Osteocyte (in vitro differentiated cells): ENCODE measurements at regions not wholly inside any gene's neighbourhood (a gene's known extent, or its start where the extent isn't known, plus 50 kb on each side); places are given as distances from the start of the nearest gene placed in this dataset.

Experiments
- DNase-seq: peaks from one replicate; pipeline ENCODE4 v3.0.0; 2021; ENCODE audit warnings: mixed read lengths; ENCODE audit not compliant: unreplicated experiment; ENCODE audit errors: extremely low spot score
- H3K27ac Mint-ChIP-seq: one replicate; pipeline ENCODE4 v1.8.0; 2021; ENCODE audit warnings: mild to moderate bottlenecking, mixed read lengths; ENCODE audit not compliant: unreplicated experiment
- H3K27me3 Mint-ChIP-seq: one replicate; pipeline ENCODE4 v1.8.0; 2021; ENCODE audit warnings: mixed read lengths; ENCODE audit not compliant: unreplicated experiment
- H3K36me3 Mint-ChIP-seq: one replicate; pipeline ENCODE4 v1.8.0; 2021; ENCODE audit warnings: mixed read lengths; ENCODE audit not compliant: unreplicated experiment
- H3K4me1 Mint-ChIP-seq: one replicate; pipeline ENCODE4 v1.8.0; 2021; ENCODE audit warnings: mixed read lengths; ENCODE audit not compliant: unreplicated experiment
- H3K4me3 Mint-ChIP-seq: one replicate; pipeline ENCODE4 v1.8.0; 2021; ENCODE audit warnings: mild to moderate bottlenecking, moderate library complexity, mixed read lengths; ENCODE audit not compliant: unreplicated experiment
- H3K9me3 Mint-ChIP-seq: one replicate; pipeline ENCODE4 v1.8.0; 2021; ENCODE audit warnings: mixed read lengths; ENCODE audit not compliant: unreplicated experiment
- TF ChIP-seq, protein P1 (sequence below): fragments of 200-600 bp; sonication (generic); IDR thresholded peaks from 2 replicates; pipeline ENCODE4 v1.5.0; 2021; ENCODE audit warnings: antibody characterized with exemption, mild to moderate bottlenecking, moderate library complexity

DNA sequence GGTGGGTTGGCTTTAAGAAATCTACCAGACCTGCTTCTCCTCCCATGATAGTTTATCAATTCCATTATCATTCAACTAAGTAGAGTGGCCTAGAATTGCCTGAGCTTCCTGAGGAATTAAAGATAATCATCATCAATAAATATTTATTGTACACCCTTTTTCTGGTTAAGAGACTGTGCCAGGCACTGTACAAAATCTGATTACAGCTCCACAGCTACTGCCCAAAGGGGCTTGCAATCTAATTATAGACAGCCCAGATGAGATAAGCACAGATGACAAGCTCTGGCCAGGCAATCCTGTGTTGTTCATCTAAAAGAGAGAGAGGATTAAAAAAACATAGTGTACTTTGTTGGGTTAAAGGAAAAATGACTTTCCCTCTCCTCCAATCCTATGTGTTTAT, 586.4 kb downstream of the GATA3 start:
- TF ChIP-seq, protein P1, sequence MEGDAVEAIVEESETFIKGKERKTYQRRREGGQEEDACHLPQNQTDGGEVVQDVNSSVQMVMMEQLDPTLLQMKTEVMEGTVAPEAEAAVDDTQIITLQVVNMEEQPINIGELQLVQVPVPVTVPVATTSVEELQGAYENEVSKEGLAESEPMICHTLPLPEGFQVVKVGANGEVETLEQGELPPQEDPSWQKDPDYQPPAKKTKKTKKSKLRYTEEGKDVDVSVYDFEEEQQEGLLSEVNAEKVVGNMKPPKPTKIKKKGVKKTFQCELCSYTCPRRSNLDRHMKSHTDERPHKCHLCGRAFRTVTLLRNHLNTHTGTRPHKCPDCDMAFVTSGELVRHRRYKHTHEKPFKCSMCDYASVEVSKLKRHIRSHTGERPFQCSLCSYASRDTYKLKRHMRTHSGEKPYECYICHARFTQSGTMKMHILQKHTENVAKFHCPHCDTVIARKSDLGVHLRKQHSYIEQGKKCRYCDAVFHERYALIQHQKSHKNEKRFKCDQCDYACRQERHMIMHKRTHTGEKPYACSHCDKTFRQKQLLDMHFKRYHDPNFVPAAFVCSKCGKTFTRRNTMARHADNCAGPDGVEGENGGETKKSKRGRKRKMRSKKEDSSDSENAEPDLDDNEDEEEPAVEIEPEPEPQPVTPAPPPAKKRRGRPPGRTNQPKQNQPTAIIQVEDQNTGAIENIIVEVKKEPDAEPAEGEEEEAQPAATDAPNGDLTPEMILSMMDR = no peak
- peaks cover 42% of the 10 kb centered on the region for H3K9me3 Mint-ChIP-seq

DNA sequence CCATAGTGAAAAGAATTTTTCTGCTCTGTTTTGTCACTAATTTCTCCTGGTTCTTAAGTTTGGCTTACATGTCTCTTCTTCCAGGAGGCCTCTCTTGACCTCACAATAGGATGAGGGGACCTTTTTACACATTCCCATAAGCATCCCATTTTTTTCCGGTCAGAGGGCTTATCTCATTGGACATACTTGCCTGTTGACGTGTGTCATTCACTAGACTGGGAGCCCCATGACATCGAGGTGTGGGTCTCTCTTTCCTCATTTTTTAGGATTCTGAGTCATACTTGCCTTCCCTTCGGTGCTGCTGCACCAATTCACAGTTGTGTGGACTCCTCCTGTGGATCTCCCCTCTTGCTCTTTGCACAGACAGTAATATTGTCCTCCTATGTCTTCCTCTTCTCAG, 601.8 kb downstream of the GATA3 start:
- H3K27me3 Mint-ChIP-seq = no peaks in the 10 kb centered on the region
- H3K36me3 Mint-ChIP-seq = no peaks in the 10 kb centered on the region
- TF ChIP-seq, protein P1 = no peak
- peaks cover 27% of the 10 kb centered on the region for H3K9me3 Mint-ChIP-seq
- H3K4me1 Mint-ChIP-seq = no peaks in the 10 kb centered on the region
- H3K27ac Mint-ChIP-seq = no peak overlapping the region
- H3K4me3 Mint-ChIP-seq = no peak overlapping the region
- DNase-seq = no peak

More for the DNA sequence above, 586.4 kb downstream of the GATA3 start:
- H3K4me1 Mint-ChIP-seq = no peaks in the 10 kb centered on the region
- no peak for DNase-seq
- H3K27me3 Mint-ChIP-seq = no peaks in the 10 kb centered on the region
- H3K27ac Mint-ChIP-seq = no peak overlapping the region
- H3K4me3 Mint-ChIP-seq = no peak overlapping the region
- no peaks in the 10 kb centered on the region for H3K36me3 Mint-ChIP-seq

DNA sequence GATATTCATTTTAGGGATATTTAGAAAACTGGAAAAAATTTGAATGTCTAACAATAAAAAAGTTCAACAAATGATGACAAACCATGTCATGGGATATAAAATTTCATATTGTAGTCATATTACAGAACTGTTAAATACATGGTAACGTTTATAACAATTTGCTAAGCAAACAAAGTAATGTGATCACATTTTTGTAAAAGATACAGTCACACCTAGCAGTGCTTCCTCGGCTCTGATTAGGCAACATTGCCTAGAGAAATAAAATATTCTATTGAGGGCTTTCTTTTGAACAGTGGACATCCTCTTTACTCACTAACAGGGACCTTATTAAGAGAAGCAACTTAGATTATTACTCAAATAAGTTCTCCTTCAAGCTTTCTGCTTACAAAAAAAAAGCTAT, 605.5 kb downstream of the GATA3 start:
- Mint-ChIP-seq H3K27ac (no peak overlapping the region), H3K4me1 (no peaks in the 10 kb centered on the region), H3K27me3 (no peaks in the 10 kb centered on the region), H3K4me3 (no peak overlapping the region), H3K36me3 (no peaks in the 10 kb centered on the region), H3K9me3 (peaks cover 10% of the 10 kb centered on the region)
- DNase-seq = no peak
- TF ChIP-seq, protein P1 = no peak

DNA sequence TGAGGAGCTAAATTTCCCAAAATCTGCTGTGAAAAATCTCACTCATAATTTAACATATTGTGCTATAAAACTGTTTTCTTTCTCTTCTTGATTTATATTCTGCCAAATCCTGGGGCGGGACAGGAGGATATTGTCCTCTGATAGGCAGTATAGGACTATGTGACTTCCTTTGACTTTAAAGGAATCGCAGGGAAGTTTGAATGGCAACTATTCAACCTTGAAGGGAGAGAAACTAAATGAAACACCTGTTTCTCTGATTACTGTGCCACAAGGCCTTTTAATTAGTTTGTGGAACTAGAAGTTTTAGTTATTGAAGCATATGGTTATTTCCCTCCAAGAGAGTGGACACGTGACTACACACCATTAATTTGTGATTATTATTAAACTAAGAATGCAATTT, 607.4 kb downstream of the GATA3 start:
- Mint-ChIP-seq H3K4me1 (no peaks in the 10 kb centered on the region), H3K27me3 (no peaks in the 10 kb centered on the region), H3K27ac (no peak overlapping the region), H3K9me3 (peaks cover 3% of the 10 kb centered on the region), H3K4me3 (no peak overlapping the region), H3K36me3 (no peaks in the 10 kb centered on the region)
- TF ChIP-seq, protein P1 = no peak
- DNase-seq = no peak

DNA sequence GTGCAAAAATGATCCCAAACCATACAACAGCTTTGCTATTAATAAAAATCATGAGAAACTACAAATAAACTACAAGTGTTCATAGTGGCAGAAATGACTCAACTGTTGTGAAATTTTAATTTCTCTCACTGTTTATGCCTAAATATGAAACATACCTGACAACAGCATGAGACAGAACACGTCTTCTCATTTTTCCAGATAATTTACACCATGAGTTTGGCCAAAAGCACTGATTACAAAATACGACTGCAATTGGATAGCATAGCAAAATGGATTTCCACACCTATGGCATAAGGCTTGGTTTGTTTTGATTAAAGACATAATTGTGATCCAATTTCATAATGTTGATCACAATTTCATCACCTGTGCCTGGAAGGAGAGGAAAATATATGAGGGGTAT, 608.6 kb downstream of the GATA3 start:
- Mint-ChIP-seq H3K36me3 (no peaks in the 10 kb centered on the region), H3K27me3 (no peaks in the 10 kb centered on the region), H3K4me3 (no peak overlapping the region), H3K27ac (no peak overlapping the region), H3K9me3 (peaks cover 7% of the 10 kb centered on the region), H3K4me1 (no peaks in the 10 kb centered on the region)
- TF ChIP-seq, protein P1 = no peak
- DNase-seq = no peak
